Stomach smooth muscle (tissue), 2 donors: ENCODE measurements at regions not wholly inside any gene's neighbourhood (a gene's known extent, or its start where the extent isn't known, plus 50 kb on each side); places are given as distances from the start of the nearest gene placed in this dataset.
A peak's percentile ranks its signal among the peaks of the same experiment; 100 is the strongest.

Source experiments
- H3K27ac ChIP-seq: one replicate; pipeline ENCODE4 v1.7.0; 2013; ENCODE audit warnings: mild to moderate bottlenecking, low read length, inconsistent platforms
- H3K27me3 ChIP-seq, 2 donors: one replicate each; pipeline ENCODE4 v1.7.0; 2013; ENCODE audit warnings: low read length in 2 of 2; ENCODE audit not compliant: insufficient read depth in 2 of 2, control insufficient read depth in 1 of 2
- H3K36me3 ChIP-seq, 2 donors: one replicate each; pipeline ENCODE4 v1.7.0; 2013; ENCODE audit warnings: low read length in 2 of 2; ENCODE audit not compliant: control insufficient read depth in 2 of 2, insufficient read depth in 2 of 2
- H3K4me1 ChIP-seq: one replicate; pipeline ENCODE4 v1.7.0; 2013; ENCODE audit warnings: low read length; ENCODE audit not compliant: control insufficient read depth, insufficient read depth
- H3K4me3 ChIP-seq, 2 donors: one replicate each; pipeline ENCODE4 v1.7.0; 2013; ENCODE audit warnings: low read length in 2 of 2
- H3K9ac ChIP-seq, 2 donors: one replicate each; pipeline ENCODE4 v1.7.0; 2013; ENCODE audit warnings: low read length in 2 of 2, mild to moderate bottlenecking in 1 of 2
- H3K9me3 ChIP-seq, 2 donors: one replicate each; pipeline ENCODE4 v1.7.0; 2013; ENCODE audit warnings: low read length in 2 of 2; ENCODE audit not compliant: control insufficient read depth in 2 of 2
- donor health status: healthy.
- donor health status: Pancreatic carcinoma.

DNA sequence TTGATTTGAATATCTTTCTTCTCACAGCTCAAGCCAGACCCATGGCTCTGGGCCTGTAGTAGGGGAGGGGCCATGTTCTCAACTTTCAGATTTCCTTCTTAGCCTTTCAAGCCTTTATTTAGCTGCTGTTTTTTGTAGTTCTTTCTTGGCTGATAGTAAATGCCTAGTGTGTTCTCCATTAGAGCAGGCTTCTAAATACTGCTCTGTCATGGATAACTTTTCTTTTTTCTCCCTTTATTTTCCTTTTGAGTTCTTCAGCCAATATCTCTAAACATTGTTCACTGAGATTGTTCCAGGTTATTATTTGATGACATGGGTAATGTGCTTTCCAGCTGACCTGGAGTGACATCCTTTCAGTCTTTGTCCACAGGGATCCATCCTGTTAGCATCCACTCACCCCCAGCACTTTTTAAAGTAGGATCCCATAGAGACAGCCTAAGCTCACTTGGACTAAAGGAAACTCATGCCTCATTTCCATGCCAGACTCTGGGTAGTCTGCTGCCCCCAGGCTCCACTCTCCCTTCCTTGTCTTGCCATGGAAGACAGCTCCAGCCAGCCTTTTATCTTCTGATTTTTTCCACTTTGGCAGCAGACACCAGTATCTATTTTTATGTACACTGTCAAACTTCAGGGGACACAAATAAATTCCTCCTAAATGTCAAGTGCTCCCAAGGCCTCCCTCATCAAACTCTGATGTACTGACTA, 645.6 kb downstream of the RNF144B start:
- Histone ChIP-seq H3K4me3 (peak overlapping the region in 1 of 2 donors; percentile 9), H3K27ac (peak overlapping the region; percentile 46), H3K9me3 (peaks cover 0 to 2% of the 10 kb centered on the region in 2 donors), H3K9ac (no peak overlapping the region), H3K27me3 (no peaks in the 10 kb centered on the region), H3K36me3 (no peaks in the 10 kb centered on the region), H3K4me1 (peaks cover 16% of the 10 kb centered on the region)

DNA sequence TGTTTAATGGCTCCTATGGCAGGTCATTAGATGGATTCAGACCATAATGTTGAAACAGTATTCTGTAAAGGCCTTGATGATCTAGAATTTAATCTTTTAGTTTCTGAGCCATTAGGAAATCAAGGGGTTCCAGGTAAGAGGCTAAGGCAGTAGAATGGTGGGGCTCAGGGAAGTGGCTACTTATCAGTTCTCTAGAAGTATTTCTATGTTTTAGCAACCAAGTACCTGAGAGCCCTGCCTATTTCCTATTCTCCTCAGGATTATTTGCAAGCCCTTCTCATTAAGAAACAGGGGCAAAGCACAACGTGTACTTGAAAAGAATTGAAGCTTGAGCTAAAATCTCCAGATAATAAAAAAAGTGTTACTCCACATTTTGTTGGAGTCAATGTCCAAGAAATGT, 646.5 kb downstream of the RNF144B start:
- peaks cover 0 to 2% of the 10 kb centered on the region in 2 donors for H3K9me3 ChIP-seq
- no peaks in the 10 kb centered on the region for H3K36me3 ChIP-seq
- H3K4me3 ChIP-seq: no peak overlapping the region
- peak overlapping the region; percentile 46 for H3K27ac ChIP-seq
- no peak overlapping the region for H3K9ac ChIP-seq
- peaks cover 16% of the 10 kb centered on the region for H3K4me1 ChIP-seq
- H3K27me3 ChIP-seq: no peaks in the 10 kb centered on the region

DNA sequence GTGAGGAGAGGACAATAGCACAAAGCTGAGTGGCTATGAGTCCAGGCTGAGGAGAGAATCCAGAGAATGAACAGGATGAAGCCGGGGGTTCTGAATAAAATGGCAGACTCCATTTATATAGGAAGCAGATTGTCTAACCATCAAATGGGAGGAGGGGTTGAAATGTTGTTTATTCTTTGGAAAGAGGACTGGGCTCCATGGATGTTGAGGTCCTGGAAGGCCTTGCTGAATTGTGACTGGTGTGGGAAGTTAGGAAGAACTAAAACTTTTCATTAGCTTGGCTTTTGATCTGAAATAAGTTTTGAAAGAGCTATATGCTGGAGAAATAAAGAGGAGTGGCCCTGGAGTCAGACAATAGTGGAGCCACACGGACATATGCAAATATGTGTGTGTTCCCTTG, 647.8 kb downstream of the RNF144B start:
- Histone ChIP-seq H3K9ac (no peak overlapping the region), H3K27me3 (no peaks in the 10 kb centered on the region), H3K36me3 (no peaks in the 10 kb centered on the region), H3K9me3 (peaks cover 0 to 2% of the 10 kb centered on the region in 2 donors), H3K27ac (peak overlapping the region; percentile 68), H3K4me1 (peaks cover 16% of the 10 kb centered on the region), H3K4me3 (no peak overlapping the region)

DNA sequence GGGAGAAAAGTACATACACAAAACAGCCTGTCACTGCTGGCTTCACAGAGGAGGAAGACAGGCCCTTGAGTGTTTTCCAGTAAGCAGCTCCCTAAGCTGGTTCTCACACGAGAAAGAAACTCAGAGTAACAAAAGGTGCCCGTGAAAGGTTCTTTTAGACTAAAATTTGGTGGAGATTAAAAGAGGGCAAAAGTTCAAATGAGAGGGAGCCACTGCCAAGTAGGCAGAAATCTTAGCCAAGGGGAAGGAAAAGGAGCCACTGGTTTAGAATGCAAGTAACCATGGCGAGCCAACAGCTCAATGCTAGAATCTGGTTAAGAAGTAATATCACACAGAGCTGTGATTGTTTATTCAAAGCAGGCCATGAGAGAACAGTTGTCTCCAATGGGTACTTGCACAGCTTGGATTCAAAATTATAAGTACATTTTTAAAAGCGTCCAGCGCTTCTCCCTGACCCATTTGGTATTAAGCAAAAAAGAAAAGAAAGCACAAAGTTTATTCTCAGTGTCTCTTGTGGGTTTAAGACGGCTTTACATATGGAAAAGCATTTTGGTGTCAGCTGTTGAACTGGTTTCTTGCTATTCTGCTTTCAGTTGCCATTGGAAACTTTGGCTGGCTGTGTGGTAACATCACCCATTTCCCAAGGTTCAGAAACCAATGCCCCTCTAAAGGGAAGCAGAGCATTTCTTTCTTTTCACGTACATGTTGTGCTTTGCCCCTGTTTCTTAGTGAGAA, 648.5 kb downstream of the RNF144B start:
- peaks cover 16% of the 10 kb centered on the region for H3K4me1 ChIP-seq
- no peak overlapping the region for H3K9ac ChIP-seq
- no peaks in the 10 kb centered on the region for H3K36me3 ChIP-seq
- peak overlapping the region in 1 of 2 donors; percentile 30 for H3K4me3 ChIP-seq
- H3K27me3 ChIP-seq: no peaks in the 10 kb centered on the region
- peaks cover 0 to 2% of the 10 kb centered on the region in 2 donors for H3K9me3 ChIP-seq
- peak overlapping the region; percentile 68 for H3K27ac ChIP-seq

DNA sequence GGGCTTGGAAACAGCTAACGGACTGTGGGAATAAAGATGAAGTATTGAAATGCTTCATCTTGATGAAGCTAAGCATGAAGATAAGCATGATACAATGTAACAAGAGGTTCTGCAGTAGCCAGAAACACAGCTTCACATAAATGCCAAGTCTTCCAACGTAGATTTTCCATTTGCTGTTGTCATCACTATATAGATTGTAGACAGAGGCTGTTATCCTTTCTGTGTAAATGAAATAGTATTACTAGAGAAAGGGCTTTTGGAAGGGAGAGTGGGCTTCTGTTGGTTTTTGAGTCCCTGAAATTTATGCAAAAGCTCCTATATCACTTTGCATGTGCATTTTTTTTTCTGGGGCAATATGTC, 649.0 kb downstream of the RNF144B start:
- Histone ChIP-seq H3K9me3 (peaks cover 0 to 2% of the 10 kb centered on the region in 2 donors), H3K4me1 (peaks cover 16% of the 10 kb centered on the region), H3K4me3 (no peak overlapping the region), H3K27me3 (no peaks in the 10 kb centered on the region), H3K36me3 (no peaks in the 10 kb centered on the region), H3K9ac (no peak overlapping the region), H3K27ac (peak overlapping the region; percentile 68)

DNA sequence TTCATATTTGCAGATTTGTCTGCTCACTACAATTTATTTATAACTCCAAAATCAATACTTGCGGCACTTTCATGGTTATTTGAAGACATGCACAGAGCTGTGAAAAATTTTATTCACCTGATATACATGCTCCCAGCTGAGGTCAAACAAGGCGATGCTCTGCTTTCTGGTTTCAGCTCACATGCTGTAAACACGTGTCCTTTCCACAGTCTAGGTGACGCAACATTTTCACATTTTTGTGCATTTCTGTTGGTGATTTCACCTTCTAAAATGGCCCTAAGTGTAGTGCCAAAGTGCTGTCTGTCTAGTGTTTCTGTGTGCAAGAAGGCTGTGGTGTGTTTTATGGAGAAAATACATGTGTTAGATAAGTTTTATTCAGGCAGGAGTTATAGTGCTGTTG, 650.5 kb downstream of the RNF144B start:
- Histone ChIP-seq H3K27ac (no peak overlapping the region), H3K9me3 (peaks cover 0 to 2% of the 10 kb centered on the region in 2 donors), H3K4me3 (no peak overlapping the region), H3K36me3 (no peaks in the 10 kb centered on the region), H3K27me3 (no peaks in the 10 kb centered on the region), H3K4me1 (peaks cover 21% of the 10 kb centered on the region), H3K9ac (no peak overlapping the region)

DNA sequence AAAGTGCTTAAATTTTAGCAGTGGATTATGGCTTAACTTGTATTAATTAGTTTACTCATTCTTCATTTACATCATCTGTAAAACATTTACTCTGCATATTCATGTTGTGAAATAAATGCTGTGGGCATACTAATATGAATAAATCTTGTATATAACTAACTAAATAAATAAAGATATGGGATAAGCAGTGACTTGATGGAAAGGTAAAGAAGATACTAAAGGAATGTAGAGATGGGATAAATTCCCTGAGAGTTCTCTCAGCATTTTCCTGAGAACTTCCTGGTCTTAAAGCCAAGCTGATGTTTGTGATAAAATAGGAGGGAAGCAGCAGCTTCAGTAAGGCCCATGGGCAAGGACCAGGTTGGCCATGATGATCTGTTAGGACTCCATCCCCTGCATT, 652.1 kb downstream of the RNF144B start:
- Histone ChIP-seq H3K4me1 (peaks cover 17% of the 10 kb centered on the region), H3K27ac (no peak overlapping the region), H3K27me3 (no peaks in the 10 kb centered on the region), H3K36me3 (no peaks in the 10 kb centered on the region), H3K9ac (no peak overlapping the region), H3K9me3 (peaks cover 0 to 2% of the 10 kb centered on the region in 2 donors), H3K4me3 (no peak overlapping the region)

DNA sequence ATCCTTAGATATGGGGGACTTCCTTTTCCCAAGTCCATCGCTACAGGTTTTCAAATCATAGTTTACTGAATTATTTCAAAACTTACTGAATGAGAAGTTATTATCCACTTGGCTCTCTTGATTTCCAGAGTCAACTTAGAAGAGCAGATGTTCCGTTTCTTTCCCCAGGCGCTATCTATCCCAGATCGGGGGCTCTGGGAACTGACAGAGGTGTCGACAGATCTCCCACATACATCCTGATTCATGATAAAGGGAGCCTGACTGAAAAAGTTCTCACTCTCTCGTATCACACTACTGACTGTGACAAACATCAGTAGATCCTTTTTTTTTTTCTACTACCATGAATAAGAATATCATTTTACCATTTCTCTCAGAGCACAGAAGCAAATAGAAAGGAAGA, 654.8 kb downstream of the RNF144B start:
- Histone ChIP-seq H3K4me1 (peaks cover 9% of the 10 kb centered on the region), H3K9me3 (peaks cover 0 to 2% of the 10 kb centered on the region in 2 donors), H3K27ac (peak overlapping the region; percentile 26), H3K9ac (no peak overlapping the region), H3K4me3 (no peak overlapping the region), H3K36me3 (no peaks in the 10 kb centered on the region), H3K27me3 (no peaks in the 10 kb centered on the region)

DNA sequence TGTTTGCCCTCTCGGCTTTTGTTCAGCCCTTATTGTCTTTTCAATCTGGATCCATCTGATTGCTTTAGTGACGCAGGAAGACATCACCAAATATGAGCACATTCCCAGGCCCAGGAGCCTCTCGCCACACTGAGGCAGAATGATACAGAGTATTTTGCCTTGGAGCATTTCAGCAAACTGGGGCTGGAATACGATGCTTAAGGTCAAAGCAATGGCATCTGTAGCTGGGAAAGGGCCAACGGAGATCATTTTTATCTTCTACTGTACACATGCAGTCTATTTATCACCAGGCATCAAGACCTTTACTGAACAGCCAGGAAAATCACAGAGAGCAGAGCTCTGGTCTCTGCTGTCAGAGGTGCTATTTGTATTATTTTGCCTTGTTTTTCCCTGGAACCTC, 655.3 kb downstream of the RNF144B start:
- H3K27ac ChIP-seq: peak overlapping the region; percentile 26
- no peaks in the 10 kb centered on the region for H3K27me3 ChIP-seq
- H3K4me3 ChIP-seq: no peak overlapping the region
- H3K9me3 ChIP-seq: peaks cover 0 to 2% of the 10 kb centered on the region in 2 donors
- peaks cover 9% of the 10 kb centered on the region for H3K4me1 ChIP-seq
- no peak overlapping the region for H3K9ac ChIP-seq
- H3K36me3 ChIP-seq: no peaks in the 10 kb centered on the region

DNA sequence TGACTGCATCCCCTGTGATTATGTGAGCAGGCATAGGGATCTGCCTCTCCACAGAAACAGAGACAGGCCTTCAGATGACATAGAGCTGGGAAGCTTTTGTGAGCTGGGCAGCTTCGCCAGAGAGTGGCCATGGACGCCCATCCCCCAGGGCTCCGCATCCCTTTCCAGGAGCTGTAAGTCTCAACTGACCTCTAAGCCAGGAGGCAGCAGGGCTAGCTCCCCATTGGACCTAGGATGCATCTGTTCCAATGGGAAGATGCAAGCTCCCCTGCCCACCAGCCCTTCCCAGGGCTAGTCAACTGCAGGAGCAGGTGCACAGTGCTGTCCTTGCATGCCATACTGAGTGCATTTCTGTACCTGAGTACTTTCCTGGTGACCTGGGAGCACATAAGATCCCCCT, 663.6 kb downstream of the RNF144B start:
- H3K36me3 ChIP-seq: no peaks in the 10 kb centered on the region
- H3K4me1 ChIP-seq: no peaks in the 10 kb centered on the region
- no peaks in the 10 kb centered on the region for H3K27me3 ChIP-seq
- no peak overlapping the region for H3K9ac ChIP-seq
- peaks cover 0 to 3% of the 10 kb centered on the region in 2 donors for H3K9me3 ChIP-seq
- H3K4me3 ChIP-seq: no peak overlapping the region
- no peak overlapping the region for H3K27ac ChIP-seq

DNA sequence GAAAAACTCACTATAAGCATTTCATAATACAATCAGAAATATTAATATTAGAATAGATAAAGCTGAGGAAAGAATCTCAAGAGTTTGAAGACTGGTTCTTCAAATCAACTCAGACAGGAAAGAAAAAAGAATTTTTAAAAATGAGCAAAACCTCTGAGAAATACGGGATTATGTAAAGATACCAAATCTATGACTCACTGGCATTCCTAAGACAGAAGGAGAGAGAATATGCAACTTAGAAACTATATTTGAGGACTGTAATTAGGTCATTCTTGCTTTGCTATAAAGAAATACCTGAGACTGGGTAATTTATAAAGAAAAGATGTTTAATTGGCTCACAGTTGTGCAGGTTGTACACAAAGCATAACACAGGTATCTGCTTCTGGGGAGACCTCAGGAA, 665.1 kb downstream of the RNF144B start:
- Histone ChIP-seq H3K4me3 (no peak overlapping the region), H3K27me3 (no peaks in the 10 kb centered on the region), H3K4me1 (no peaks in the 10 kb centered on the region), H3K36me3 (no peaks in the 10 kb centered on the region), H3K9me3 (peaks cover 0 to 3% of the 10 kb centered on the region in 2 donors), H3K9ac (no peak overlapping the region), H3K27ac (no peak overlapping the region)
